ENCODE measurements at regions not wholly inside any gene's neighbourhood (a gene's known extent, or its start where the extent isn't known, plus 50 kb on each side); places are given as distances from the start of the nearest gene placed in this dataset.

- H3K27ac ChIP-seq = no peak overlapping the region
- H3K27me3 ChIP-seq (replicated peaks; ENCODE audit: insufficient read depth) = peaks cover 6% of the 10 kb centered on the region; the same call in 1 of the 2 replicates
- in situ Hi-C loops (cut with MboI) = no loop called here
- H3K4me2 ChIP-seq (ENCODE audit: unreplicated experiment) = no peak overlapping the region
- H3K9me3 ChIP-seq (ENCODE audit: low read depth) = no peaks in the 10 kb centered on the region
- H3K9me2 ChIP-seq (ENCODE audit: insufficient read depth) = no peaks in the 10 kb centered on the region
- 86 to 87% methylated on average over 10 of the region's 10 CpGs for WGBS, 2 experiments (ENCODE audit: low coverage in 1 of 2, low lambda C conversion rate in 2 of 2, missing lambda C conversion rate in 2 of 2)
- H3K36me3 ChIP-seq (ENCODE audit: low read depth) = no peaks in the 10 kb centered on the region
- no peak for DNase-seq
- no peak overlapping the region for H3K4me3 ChIP-seq
- H3F3A ChIP-seq (ENCODE audit: insufficient read depth) = peaks cover 12% of the 10 kb centered on the region
- H4K20me1 ChIP-seq (ENCODE audit: insufficient read depth) = no peaks in the 10 kb centered on the region
- TF ChIP-seq EZH2 (IDR thresholded peaks at IDR 0.05; ENCODE audit: insufficient read depth, poor library complexity, severe bottlenecking) (no peak), EZH2phosphoT487 (IDR thresholded peaks at IDR 0.05; ENCODE audit: insufficient read depth, low read depth) (no peak)
- H3K79me2 ChIP-seq (ENCODE audit: insufficient read depth) = no peaks in the 10 kb centered on the region
- no peak overlapping the region for H2AFZ ChIP-seq
- no peak overlapping the region for H3K9ac ChIP-seq
- H3K4me1 ChIP-seq (ENCODE audit: insufficient read depth) = peaks cover 13% of the 10 kb centered on the region
Measured at GRCh38 chr6:1086446-1087153, 225.3 kb upstream of the FOXQ1 start.

- Histone ChIP-seq H3F3A (ENCODE audit: insufficient read depth) (peaks cover 19% of the 10 kb centered on the region), H4K20me1 (ENCODE audit: insufficient read depth) (no peaks in the 10 kb centered on the region)
Measured at GRCh38 chr6:1082285-1082935, 229.5 kb upstream of the FOXQ1 start.

DNA sequence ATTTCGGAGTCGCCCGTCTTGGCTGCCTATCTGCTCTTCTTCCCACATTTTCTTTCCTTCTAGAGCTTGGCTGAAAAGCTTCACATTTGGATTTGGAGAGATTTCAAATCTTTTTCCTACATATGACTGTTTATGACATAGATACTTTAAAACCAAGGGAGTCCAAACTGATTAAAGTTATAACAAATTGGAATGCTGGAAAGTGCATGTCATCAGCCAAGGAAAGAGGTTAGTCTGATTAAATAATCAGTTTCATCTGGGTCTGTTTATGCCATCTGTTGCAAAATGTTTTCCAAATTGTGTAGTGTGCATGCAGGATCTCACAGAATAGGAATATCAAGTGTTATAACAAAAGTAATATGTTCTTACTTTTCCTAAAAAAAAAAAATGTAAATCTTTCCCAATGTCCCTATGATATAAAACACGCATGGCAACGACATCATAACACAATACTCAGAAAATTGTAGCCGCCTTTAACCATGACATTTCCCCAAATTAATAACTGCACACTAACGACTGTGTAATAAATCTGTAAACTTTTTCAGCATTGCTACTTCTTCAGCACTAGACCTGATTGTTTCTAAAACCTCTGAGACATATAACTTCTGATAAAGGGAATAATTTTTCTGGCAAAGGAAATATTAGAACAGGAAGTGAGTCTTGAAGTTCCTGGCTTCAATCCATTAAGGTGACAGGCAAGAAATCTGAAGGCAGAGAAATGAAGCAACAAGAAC lies 230.2 kb upstream of the FOXQ1 start:
- Histone ChIP-seq H3K4me3 (0 out of 2 replicates have a peak overlapping the region, but pooled peaks have one; percentile 32), H2AFZ (no peak overlapping the region), H4K20me1 (ENCODE audit: insufficient read depth) (no peaks in the 10 kb centered on the region), H3K4me2 (ENCODE audit: unreplicated experiment) (peak overlapping the region; percentile 38), H3K9me2 (ENCODE audit: insufficient read depth) (no peaks in the 10 kb centered on the region), H3K27me3 (replicated peaks; ENCODE audit: insufficient read depth) (peaks cover 8% of the 10 kb centered on the region), H3K4me1 (ENCODE audit: insufficient read depth) (peaks cover 19% of the 10 kb centered on the region), H3F3A (ENCODE audit: insufficient read depth) (peaks cover 19% of the 10 kb centered on the region), H3K9ac (peak overlapping the region; percentile 15), H3K9me3 (ENCODE audit: low read depth) (no peaks in the 10 kb centered on the region), H3K27ac (peak overlapping the region; percentile 22), H3K79me2 (ENCODE audit: insufficient read depth) (no peaks in the 10 kb centered on the region), H3K36me3 (ENCODE audit: low read depth) (no peaks in the 10 kb centered on the region)
- in situ Hi-C loops (cut with MboI) = no loop called here
- WGBS, 2 experiments (ENCODE audit: low coverage in 1 of 2, low lambda C conversion rate in 2 of 2, missing lambda C conversion rate in 2 of 2) = 2 to 7% methylated on average over 7 of the region's 7 CpGs
- DNase-seq = peak; percentile 73
- TF ChIP-seq EZH2phosphoT487 (IDR thresholded peaks at IDR 0.05; ENCODE audit: insufficient read depth, low read depth) = no peak
- no peak for TF ChIP-seq EZH2 (IDR thresholded peaks at IDR 0.05; ENCODE audit: insufficient read depth, poor library complexity, severe bottlenecking)

More at GRCh38 chr6:1082285-1082935, 229.5 kb upstream of the FOXQ1 start:
- H3K79me2 ChIP-seq (ENCODE audit: insufficient read depth) = no peaks in the 10 kb centered on the region
- peak; percentile 78 for DNase-seq
- H3K4me2 ChIP-seq (ENCODE audit: unreplicated experiment) = peak overlapping the region; percentile 38
- H3K9ac ChIP-seq = peak overlapping the region; percentile 15
- peak overlapping the region; percentile 22 for H3K27ac ChIP-seq
- 24 to 25% methylated on average over 11 of the region's 11 CpGs for WGBS, 2 experiments (ENCODE audit: low coverage in 1 of 2, low lambda C conversion rate in 2 of 2, missing lambda C conversion rate in 2 of 2)
- H3K9me3 ChIP-seq (ENCODE audit: low read depth) = no peaks in the 10 kb centered on the region
- peaks cover 14% of the 10 kb centered on the region for H3K27me3 ChIP-seq (replicated peaks; ENCODE audit: insufficient read depth)
- no peak overlapping the region for H2AFZ ChIP-seq
- H3K4me1 ChIP-seq (ENCODE audit: insufficient read depth) = peaks cover 19% of the 10 kb centered on the region
- no peaks in the 10 kb centered on the region for H3K36me3 ChIP-seq (ENCODE audit: low read depth)
- no peak for TF ChIP-seq EZH2 (IDR thresholded peaks at IDR 0.05; ENCODE audit: insufficient read depth, poor library complexity, severe bottlenecking)
- no peak for TF ChIP-seq EZH2phosphoT487 (IDR thresholded peaks at IDR 0.05; ENCODE audit: insufficient read depth, low read depth)
- H3K9me2 ChIP-seq (ENCODE audit: insufficient read depth) = no peaks in the 10 kb centered on the region
- in situ Hi-C loops (cut with MboI) = no loop called here
- H3K4me3 ChIP-seq = 0 out of 2 replicates have a peak overlapping the region, but pooled peaks have one; percentile 32

Data from GM23248 (cell line).